ENCODE measurements at regions not wholly inside any gene's neighbourhood (a gene's known extent, or its start where the extent isn't known, plus 50 kb on each side); places are given as distances from the start of the nearest gene placed in this dataset.
A peak's percentile ranks its signal among the peaks of the same experiment; 100 is the strongest.
"Not testable (repeated sequence)": the region's sequence is repeated elsewhere in the genome, so short reads cannot be mapped to it uniquely, and the experiment has no call there.

- Histone ChIP-seq H3K4me3 (no peak overlapping the region), H3K27ac (no peak overlapping the region), H3K9me3 (no peaks in the 10 kb centered on the region), H3K36me3 (replicated peaks in 1 of 2; ENCODE audit: insufficient read depth in 1 of 2, low read depth in 2 of 2) (no peaks in the 10 kb centered on the region), H3K4me1 (no peaks in the 10 kb centered on the region), H3K27me3 (no peaks in the 10 kb centered on the region)
- DNase-seq (no peak), ATAC-seq (no peak)
- WGBS, 2 donors, result 69 to 82% methylated on average over 2 of the region's 2 CpGs
- intact Hi-C loops (cut with DNase I), result no loop called here
- TF ChIP-seq POLR2A (IDR thresholded peaks at IDR 0.05) (no peak), CTCF (IDR thresholded peaks at IDR 0.05) (peak in 1 of 7 experiments; percentile 3)
These were observed 909.7 kb downstream of the DNAJB9 start for GRCh38 chr7:109479388-109479787.

GRCh38 chr7:109490607-109491006, 920.9 kb downstream of the DNAJB9 start:
- ATAC-seq; H3K36me3 ChIP-seq (replicated peaks in 1 of 2; ENCODE audit: insufficient read depth in 1 of 2, low read depth in 2 of 2); H3K4me3 ChIP-seq; H3K4me1 ChIP-seq; H3K27ac ChIP-seq; H3K9me3 ChIP-seq; intact Hi-C loops (cut with DNase I); H3K27me3 ChIP-seq; DNase-seq: not testable (repeated sequence)
- WGBS, 2 donors, result 96 to 100% methylated on average over 1 of the region's 1 CpG

DNA sequence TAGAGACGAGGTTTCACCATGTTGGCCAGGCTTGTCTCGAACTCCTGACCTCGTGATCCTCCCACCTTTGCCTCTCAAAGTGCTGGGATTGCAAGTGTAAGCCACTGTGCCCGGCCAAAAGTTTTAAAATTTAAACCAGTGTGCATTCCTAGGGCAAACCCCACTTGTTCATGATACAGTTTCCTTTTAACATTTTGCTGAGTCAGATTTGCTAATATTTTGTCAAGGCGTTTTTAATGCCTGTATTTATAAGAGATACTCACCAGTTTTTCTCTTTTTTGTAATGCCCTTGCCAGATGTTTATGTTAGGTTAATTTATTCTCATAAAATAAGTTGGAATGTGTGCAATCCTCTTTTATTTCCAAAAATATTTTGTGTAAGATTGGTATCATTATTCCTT, 927.4 kb downstream of the DNAJB9 start:
- Histone ChIP-seq H3K4me3 (no peak overlapping the region), H3K27me3 (no peaks in the 10 kb centered on the region), H3K36me3 (replicated peaks in 1 of 2; ENCODE audit: insufficient read depth in 1 of 2, low read depth in 2 of 2) (no peaks in the 10 kb centered on the region), H3K4me1 (no peaks in the 10 kb centered on the region), H3K9me3 (no peaks in the 10 kb centered on the region), H3K27ac (no peak overlapping the region)
- 81 to 87% methylated on average over 5 of the region's 5 CpGs for WGBS, 2 donors
- no peak for TF ChIP-seq POLR2A (IDR thresholded peaks at IDR 0.05)
- no peak for TF ChIP-seq CTCF (IDR thresholded peaks at IDR 0.05)
- no peak for DNase-seq
- no peak for ATAC-seq
- intact Hi-C loops (cut with DNase I), result no loop called here

GRCh38 chr7:109498131-109498530, 928.5 kb downstream of the DNAJB9 start:
- no peak for ATAC-seq
- 97 to 98% methylated on average over 2 of the region's 2 CpGs for WGBS, 2 donors
- intact Hi-C loops (cut with DNase I), result no loop called here

GRCh38 chr7:109503421-109503820, 933.7 kb downstream of the DNAJB9 start:
- H3K4me3 ChIP-seq, result no peak overlapping the region
- H3K27me3 ChIP-seq, result no peaks in the 10 kb centered on the region
- DNase-seq (no peak), ATAC-seq (no peak)
- 87 to 91% methylated on average over 2 of the region's 2 CpGs for WGBS, 2 donors
- intact Hi-C loops (cut with DNase I), result no loop called here
- H3K4me1 ChIP-seq, result no peaks in the 10 kb centered on the region
- no peak for TF ChIP-seq CTCF (IDR thresholded peaks at IDR 0.05)
- TF ChIP-seq POLR2A (IDR thresholded peaks at IDR 0.05), result no peak
- H3K9me3 ChIP-seq, result no peaks in the 10 kb centered on the region
- no peak overlapping the region for H3K27ac ChIP-seq
- no peaks in the 10 kb centered on the region for H3K36me3 ChIP-seq (replicated peaks in 1 of 2; ENCODE audit: insufficient read depth in 1 of 2, low read depth in 2 of 2)

More at GRCh38 chr7:109498131-109498530, 928.5 kb downstream of the DNAJB9 start:
- Histone ChIP-seq H3K27me3 (no peaks in the 10 kb centered on the region), H3K36me3 (replicated peaks in 1 of 2; ENCODE audit: insufficient read depth in 1 of 2, low read depth in 2 of 2) (no peaks in the 10 kb centered on the region), H3K4me1 (no peaks in the 10 kb centered on the region), H3K9me3 (no peaks in the 10 kb centered on the region), H3K4me3 (no peak overlapping the region), H3K27ac (no peak overlapping the region)
- TF ChIP-seq CTCF (IDR thresholded peaks at IDR 0.05), result no peak
- TF ChIP-seq POLR2A (IDR thresholded peaks at IDR 0.05), result no peak
- no peak for DNase-seq

All from body of pancreas (tissue), 4 donors.